Breast epithelium (tissue), 3 donors: ENCODE measurements at regions not wholly inside any gene's neighbourhood (a gene's known extent, or its start where the extent isn't known, plus 50 kb on each side); places are given as distances from the start of the nearest gene placed in this dataset.

Source experiments
- CTCF ChIP-seq, 3 donors: fragments of 450-650 bp; IDR thresholded peaks; one replicate each; pipeline ENCODE4 v1.5.1; 2016 to 2017; ENCODE audit warnings: antibody characterized with exemption in 3 of 3, mild to moderate bottlenecking in 3 of 3, moderate library complexity in 3 of 3
- POLR2A ChIP-seq: fragments of 450-650 bp; IDR thresholded peaks from one replicate; pipeline ENCODE4 v1.6.1; 2016; ENCODE audit warnings: antibody characterized with exemption, mild to moderate bottlenecking, moderate library complexity
- POLR2AphosphoS5 ChIP-seq, 3 donors: sonication (generic); formaldehyde crosslinking; IDR thresholded peaks; one replicate each; pipeline ENCODE4 v1.6.1; 2017; ENCODE audit warnings: antibody characterized with exemption in 3 of 3

GRCh38 chr16:63628812-63629211, 1493.1 kb downstream of the CDH11 start:
- no peak for TF ChIP-seq CTCF (IDR thresholded peaks at IDR 0.05)
- no peak for TF ChIP-seq POLR2A
- no peak for TF ChIP-seq POLR2AphosphoS5 (IDR thresholded peaks at IDR 0.05)
